Activated B cell treated with CpG ODN at 0.5 μM for 24 hours (primary cell): ENCODE measurements at regions not wholly inside any gene's neighbourhood (a gene's known extent, or its start where the extent isn't known, plus 50 kb on each side); places are given as distances from the start of the nearest gene placed in this dataset.
"Not testable (repeated sequence)": the region's sequence is repeated elsewhere in the genome, so short reads cannot be mapped to it uniquely, and the experiment has no call there.

Source experiments
- ATAC-seq: fragments of 200-7000 bp; cut with Tn5 transposase; one replicate; pipeline ENCODE4 v1.10.0; 2021; ENCODE audit warnings: low read depth, mild to moderate bottlenecking, moderate library complexity
- CTCF ChIA-PET: fragments of 350-600 bp; sonication (Branson Sonifier 250); formaldehyde crosslinking; loops from one replicate; lab custom pipeline; 2021; ENCODE audit warnings: antibody characterized with exemption; lab: Charles Lee
- POLR2A ChIA-PET: fragments of 350-600 bp; sonication (Branson Sonifier 250); formaldehyde crosslinking; loops from one replicate; lab custom pipeline; 2021; ENCODE audit warnings: antibody characterized with exemption; lab: Charles Lee
- DNase-seq: peaks from one replicate; pipeline ENCODE4 v3.0.0; 2022
- H3K27ac Mint-ChIP-seq: one replicate; pipeline ENCODE4 v1.8.0; 2020; ENCODE audit warnings: mixed read lengths
- H3K27me3 Mint-ChIP-seq: one replicate; pipeline ENCODE4 v1.8.0; 2021; ENCODE audit warnings: mixed read lengths
- H3K36me3 Mint-ChIP-seq: one replicate; pipeline ENCODE4 v1.8.0; 2021; ENCODE audit warnings: low read depth, mixed read lengths
- H3K4me1 Mint-ChIP-seq: one replicate; pipeline ENCODE4 v1.8.0; 2021; ENCODE audit warnings: mixed read lengths
- H3K4me3 Mint-ChIP-seq: one replicate; pipeline ENCODE4 v1.8.0; 2020; ENCODE audit warnings: mild to moderate bottlenecking, mixed read lengths
- H3K9me3 Mint-ChIP-seq: one replicate; pipeline ENCODE4 v1.8.0; 2020; ENCODE audit warnings: mixed read lengths
- CTCF ChIP-seq: fragments of 200-600 bp; IDR thresholded peaks from one replicate; pipeline ENCODE4 v1.8.0; 2022; ENCODE audit warnings: antibody characterized with exemption, mild to moderate bottlenecking
- intact Hi-C: fragments of 100-400 bp; cut with micrococcal nuclease; formaldehyde crosslinking; loops from one replicate; pipeline ENCODE4 v1.15.1; 2024

- peaks cover 5% of the 10 kb centered on the region for H3K9me3 Mint-ChIP-seq
- no peak overlapping the region for H3K27ac Mint-ChIP-seq
- DNase-seq, result no peak
- no peak for ATAC-seq
- no peak for TF ChIP-seq CTCF
- intact Hi-C loops, result no loop called here
- ChIA-PET CTCF (no interaction called here), POLR2A (no interaction called here)
- H3K27me3 Mint-ChIP-seq, result peaks cover 2% of the 10 kb centered on the region
- H3K36me3 Mint-ChIP-seq, result no peaks in the 10 kb centered on the region
- no peaks in the 10 kb centered on the region for H3K4me1 Mint-ChIP-seq
- no peak overlapping the region for H3K4me3 Mint-ChIP-seq
Observed at GRCh38 chr20:40883097-40883496, 145.5 kb upstream of the TOP1 start.

- intact Hi-C loops, result no loop called here
- Mint-ChIP-seq H3K4me3 (no peak overlapping the region), H3K9me3 (no peaks in the 10 kb centered on the region), H3K36me3 (no peaks in the 10 kb centered on the region), H3K27me3 (peaks cover 2% of the 10 kb centered on the region), H3K27ac (no peak overlapping the region), H3K4me1 (no peaks in the 10 kb centered on the region)
- DNase-seq (no peak), ATAC-seq (no peak)
- ChIA-PET CTCF (no interaction called here), POLR2A (no interaction called here)
- TF ChIP-seq CTCF, result no peak
Observed at GRCh38 chr20:40887105-40887504, 141.5 kb upstream of the TOP1 start.

- H3K36me3 Mint-ChIP-seq, DNase-seq, H3K9me3 Mint-ChIP-seq, POLR2A ChIA-PET, H3K27me3 Mint-ChIP-seq, H3K27ac Mint-ChIP-seq, H3K4me1 Mint-ChIP-seq, intact Hi-C loops, CTCF ChIA-PET, ATAC-seq, H3K4me3 Mint-ChIP-seq: not testable (repeated sequence)
Observed at GRCh38 chr20:40889266-40889665, 139.4 kb upstream of the TOP1 start.

GRCh38 chr20:40890181-40890580 is 138.4 kb upstream of the TOP1 start:
- Mint-ChIP-seq H3K36me3 (no peaks in the 10 kb centered on the region), H3K27me3 (peaks cover 2% of the 10 kb centered on the region), H3K4me1 (no peaks in the 10 kb centered on the region), H3K9me3 (no peaks in the 10 kb centered on the region), H3K27ac (no peak overlapping the region), H3K4me3 (no peak overlapping the region)
- intact Hi-C loops, result no loop called here
- DNase-seq, result no peak
- CTCF ChIA-PET, result no interaction called here
- TF ChIP-seq CTCF, result no peak
- ATAC-seq, result no peak
- POLR2A ChIA-PET, result no interaction called here

GRCh38 chr20:40890635-40891034 is 138.0 kb upstream of the TOP1 start:
- DNase-seq, result no peak
- TF ChIP-seq CTCF, result no peak
- Mint-ChIP-seq H3K27ac (no peak overlapping the region), H3K9me3 (no peaks in the 10 kb centered on the region), H3K4me3 (no peak overlapping the region), H3K27me3 (peaks cover 2% of the 10 kb centered on the region), H3K36me3 (no peaks in the 10 kb centered on the region), H3K4me1 (no peaks in the 10 kb centered on the region)
- intact Hi-C loops, result no loop called here
- no peak for ATAC-seq
- ChIA-PET POLR2A (no interaction called here), CTCF (no interaction called here)

GRCh38 chr20:40891351-40891750 is 137.3 kb upstream of the TOP1 start:
- no peak for ATAC-seq
- intact Hi-C loops, result no loop called here
- Mint-ChIP-seq H3K4me3 (no peak overlapping the region), H3K27ac (no peak overlapping the region), H3K36me3 (no peaks in the 10 kb centered on the region), H3K9me3 (no peaks in the 10 kb centered on the region), H3K27me3 (peaks cover 2% of the 10 kb centered on the region), H3K4me1 (no peaks in the 10 kb centered on the region)
- CTCF ChIA-PET, result no interaction called here
- no peak for TF ChIP-seq CTCF
- DNase-seq, result no peak
- POLR2A ChIA-PET, result no interaction called here
